ENCODE measurements at regions not wholly inside any gene's neighbourhood (a gene's known extent, or its start where the extent isn't known, plus 50 kb on each side); places are given as distances from the start of the nearest gene placed in this dataset.
"Not testable (repeated sequence)": the region's sequence is repeated elsewhere in the genome, so short reads cannot be mapped to it uniquely, and the experiment has no call there.

DNA sequence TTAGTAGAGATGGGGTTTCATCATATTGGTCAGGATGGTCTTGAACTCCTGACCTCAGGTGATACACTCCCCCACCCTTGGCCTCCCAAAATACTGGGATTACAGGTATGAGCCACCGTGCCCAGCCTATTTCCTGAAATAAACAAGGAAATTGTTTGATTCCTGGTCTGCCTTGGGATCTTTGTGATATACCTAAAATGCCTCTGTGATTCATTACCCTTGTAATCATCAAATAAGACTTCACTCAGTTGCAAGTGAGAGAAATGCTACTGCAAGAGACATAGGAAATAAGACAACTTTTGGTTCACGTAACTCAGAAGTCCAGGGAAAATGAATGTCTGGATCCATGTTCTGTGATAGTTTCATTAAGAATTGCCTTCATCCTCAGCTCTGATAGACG, 173.2 kb upstream of the MARCKS start:
- H3K27ac ChIP-seq: no peak overlapping the region
- no peak for DNase-seq
- no peak overlapping the region for H3K4me3 ChIP-seq
- no peaks in the 10 kb centered on the region for H3K27me3 ChIP-seq
- no peaks in the 10 kb centered on the region for H3K36me3 ChIP-seq
- intact Hi-C loops (cut with DNase I; ENCODE audit: low total_unique reads): no loop called here
- TF ChIP-seq CTCF (IDR thresholded peaks at IDR 0.05): no peak
- H3K4me1 ChIP-seq: no peaks in the 10 kb centered on the region
- no peaks in the 10 kb centered on the region for H3K9me3 ChIP-seq

DNA sequence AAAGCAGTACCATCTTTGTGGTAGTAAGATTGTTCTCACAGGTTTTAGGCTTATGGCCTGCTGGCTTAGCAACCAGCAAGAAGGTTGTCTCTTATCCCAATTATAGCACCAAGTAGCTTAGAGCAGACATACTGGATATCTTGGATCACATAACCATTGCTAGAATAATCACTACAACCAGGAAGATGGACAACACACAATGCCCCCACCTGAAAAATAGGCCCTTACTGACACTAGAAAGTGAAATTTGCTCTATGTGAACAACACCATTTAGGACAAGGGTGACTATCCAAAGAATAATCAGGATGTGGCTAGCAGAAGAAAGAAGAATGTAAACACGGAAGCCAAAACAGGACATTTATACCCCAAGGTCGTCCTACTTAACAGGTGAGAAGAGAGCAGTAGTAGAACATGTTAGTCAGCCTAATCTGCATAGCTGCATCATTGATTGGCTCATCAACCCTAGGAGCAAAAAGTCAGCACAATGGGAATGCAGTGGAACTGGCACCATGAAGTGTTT, 172.7 kb upstream of the MARCKS start:
- Histone ChIP-seq H3K27ac (no peak overlapping the region), H3K9me3 (no peaks in the 10 kb centered on the region), H3K4me3 (no peak overlapping the region), H3K36me3 (no peaks in the 10 kb centered on the region), H3K4me1 (no peaks in the 10 kb centered on the region), H3K27me3 (no peaks in the 10 kb centered on the region)
- intact Hi-C loops (cut with DNase I; ENCODE audit: low total_unique reads): no loop called here
- DNase-seq: no peak
- no peak for TF ChIP-seq CTCF (IDR thresholded peaks at IDR 0.05)

DNA sequence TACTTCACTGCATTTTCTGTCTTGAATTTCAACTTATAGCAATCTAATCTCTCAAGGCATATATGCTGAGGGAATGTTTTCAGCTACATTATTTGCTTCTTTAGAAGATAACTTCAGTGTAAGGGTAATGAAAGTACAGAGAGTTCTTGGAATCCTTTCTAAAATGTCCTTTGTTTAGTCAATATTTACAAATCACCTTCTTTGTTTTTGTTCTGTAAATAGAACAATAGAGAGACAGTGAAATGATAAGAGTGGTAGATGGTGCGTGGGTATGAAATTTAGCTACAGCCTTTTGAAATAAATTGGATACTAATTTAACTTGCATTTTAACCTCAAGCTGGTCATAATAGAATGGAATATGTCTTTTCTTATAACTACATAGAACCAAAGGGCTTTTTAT, 171.1 kb upstream of the MARCKS start:
- no peak overlapping the region for H3K4me3 ChIP-seq
- intact Hi-C loops (cut with DNase I; ENCODE audit: low total_unique reads): no loop called here
- no peak for TF ChIP-seq CTCF (IDR thresholded peaks at IDR 0.05)
- no peak for DNase-seq
- H3K27ac ChIP-seq: no peak overlapping the region
- H3K4me1 ChIP-seq: no peaks in the 10 kb centered on the region
- no peaks in the 10 kb centered on the region for H3K36me3 ChIP-seq
- no peaks in the 10 kb centered on the region for H3K9me3 ChIP-seq
- no peaks in the 10 kb centered on the region for H3K27me3 ChIP-seq

DNA sequence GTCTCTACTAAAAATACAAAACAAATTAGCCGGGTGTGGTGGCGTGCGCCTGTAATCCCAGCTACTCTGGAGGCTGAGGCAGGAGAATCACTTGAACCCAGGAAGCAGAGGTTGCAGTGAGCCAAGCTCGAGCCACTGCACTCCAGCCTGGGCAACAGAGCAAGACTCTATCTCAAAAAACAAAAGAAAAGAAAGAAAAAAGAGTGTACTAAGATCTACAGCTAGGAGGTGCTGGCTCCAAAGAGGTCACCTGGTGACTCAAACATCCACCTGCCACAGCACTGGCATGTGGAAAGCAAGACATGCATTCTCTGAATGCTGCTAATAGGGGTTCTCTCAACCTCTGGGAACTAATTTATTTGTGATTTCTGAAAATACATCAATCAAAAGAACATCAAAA, 167.5 kb upstream of the MARCKS start:
- intact Hi-C loops (cut with DNase I; ENCODE audit: low total_unique reads): not testable (repeated sequence)

DNA sequence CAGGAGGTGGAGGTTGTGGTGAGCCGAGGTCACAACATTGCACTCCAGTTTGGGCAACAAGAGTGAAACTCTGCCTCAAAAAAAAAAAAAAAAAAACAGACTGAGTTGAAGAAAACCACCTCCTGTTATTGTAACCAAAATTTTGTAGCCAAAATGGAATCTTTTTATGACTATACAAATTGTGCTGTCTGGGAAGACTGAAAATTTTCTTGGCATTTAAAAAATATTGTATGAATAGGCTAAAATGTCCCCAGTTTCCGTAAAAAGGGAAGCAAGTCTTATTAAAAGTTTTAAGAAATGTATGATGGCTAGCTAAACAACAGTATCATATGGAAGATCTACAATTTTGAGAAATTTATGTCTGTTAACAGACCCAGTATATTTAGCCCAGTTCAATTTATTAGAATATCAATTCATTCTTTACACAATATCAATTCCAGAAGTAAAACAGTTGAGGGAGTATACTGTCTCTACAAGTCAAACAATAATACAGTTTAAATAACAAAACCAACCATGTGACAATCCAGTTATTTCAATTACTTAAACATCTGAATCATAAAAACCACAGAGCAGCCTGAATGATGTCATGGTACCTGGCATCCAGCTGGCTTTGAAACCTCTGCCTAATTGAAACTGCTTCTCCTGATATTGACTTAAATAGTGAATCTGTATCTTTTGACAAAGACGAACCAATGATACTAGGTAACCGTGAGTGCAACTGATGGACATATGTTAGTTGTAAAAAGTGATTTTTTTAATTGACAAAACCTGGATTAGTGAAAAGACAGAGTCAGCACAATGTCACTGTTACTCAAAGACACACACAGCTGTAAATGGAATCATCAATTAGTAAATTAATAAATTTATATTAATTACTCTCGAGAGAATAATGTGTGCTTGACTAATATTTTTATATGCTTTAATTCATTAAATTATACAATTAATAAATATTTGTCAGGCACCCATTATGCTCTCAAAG, 166.6 kb upstream of the MARCKS start:
- no peak overlapping the region for H3K27ac ChIP-seq
- no peak overlapping the region for H3K4me3 ChIP-seq
- H3K9me3 ChIP-seq: no peaks in the 10 kb centered on the region
- no peak for DNase-seq
- intact Hi-C loops (cut with DNase I; ENCODE audit: low total_unique reads): no loop called here
- no peaks in the 10 kb centered on the region for H3K4me1 ChIP-seq
- no peaks in the 10 kb centered on the region for H3K27me3 ChIP-seq
- no peaks in the 10 kb centered on the region for H3K36me3 ChIP-seq
- TF ChIP-seq CTCF (IDR thresholded peaks at IDR 0.05): no peak

More for the DNA sequence above, 167.5 kb upstream of the MARCKS start:
- H3K36me3 ChIP-seq, H3K4me1 ChIP-seq, H3K27ac ChIP-seq, H3K27me3 ChIP-seq, H3K4me3 ChIP-seq, DNase-seq, H3K9me3 ChIP-seq: not testable (repeated sequence)

- intact Hi-C loops (cut with DNase I; ENCODE audit: low total_unique reads): no loop called here
- Histone ChIP-seq H3K9me3 (no peaks in the 10 kb centered on the region), H3K27ac (no peak overlapping the region), H3K36me3 (no peaks in the 10 kb centered on the region), H3K4me1 (no peaks in the 10 kb centered on the region), H3K4me3 (no peak overlapping the region), H3K27me3 (no peaks in the 10 kb centered on the region)
- DNase-seq: no peak
- TF ChIP-seq CTCF (IDR thresholded peaks at IDR 0.05): no peak
These were observed 165.9 kb upstream of the MARCKS start for GRCh38 chr6:113691260-113691656.

All from tibial artery (tissue), 4 donors.